RWPE2 (cell line): ENCODE measurements at regions not wholly inside any gene's neighbourhood (a gene's known extent, or its start where the extent isn't known, plus 50 kb on each side); places are given as distances from the start of the nearest gene placed in this dataset.
"Not testable (repeated sequence)": the region's sequence is repeated elsewhere in the genome, so short reads cannot be mapped to it uniquely, and the experiment has no call there.

Experiments used
- ATAC-seq: fragments of 200-7000 bp; cut with Tn5 transposase; 3 replicates; pipeline ENCODE4 v1.9.1; 2021; ENCODE audit warnings: low read depth
- DNase-seq: peaks from one replicate; pipeline ENCODE4 v3.0.0-alpha.2; 2020; ENCODE audit warnings: low spot score
- H3K27ac ChIP-seq: fragments of 450-650 bp; 2 replicates; pipeline ENCODE4 v1.5.1; 2017; ENCODE audit warnings: mild to moderate bottlenecking; ENCODE audit not compliant: poor library complexity, severe bottlenecking
- H3K27me3 ChIP-seq: fragments of 250-450 bp; sonication (Bioruptor Pico); 2 replicates; pipeline ENCODE4 v1.5.1; 2021; ENCODE audit warnings: mild to moderate bottlenecking, moderate library complexity; ENCODE audit not compliant: insufficient read depth, poor library complexity, severe bottlenecking
- H3K36me3 ChIP-seq: fragments of 250-450 bp; sonication (Bioruptor Pico); 2 replicates; pipeline ENCODE4 v1.5.1; 2020; ENCODE audit warnings: low read depth, mild to moderate bottlenecking, moderate library complexity
- H3K4me1 ChIP-seq: fragments of 250-450 bp; sonication (Bioruptor Pico); 2 replicates; pipeline ENCODE4 v1.5.1; 2021; ENCODE audit warnings: mild to moderate bottlenecking, moderate library complexity; ENCODE audit not compliant: insufficient read depth, poor library complexity, severe bottlenecking
- H3K4me3 ChIP-seq: fragments of 250-450 bp; sonication (Bioruptor Pico); 2 replicates; pipeline ENCODE4 v1.5.1; 2021; ENCODE audit warnings: mild to moderate bottlenecking, moderate library complexity; ENCODE audit not compliant: severe bottlenecking
- H3K9me3 ChIP-seq: fragments of 250-450 bp; sonication (Bioruptor Pico); 2 replicates; pipeline ENCODE4 v1.5.1; 2021; ENCODE audit warnings: mild to moderate bottlenecking, moderate library complexity; ENCODE audit not compliant: severe bottlenecking
- TF ChIP-seq, protein P1 (sequence below): fragments of 450-650 bp; IDR thresholded peaks from one replicate; pipeline ENCODE4 v1.5.1; 2017; ENCODE audit warnings: mild to moderate bottlenecking, moderate library complexity; ENCODE audit not compliant: poor library complexity, severe bottlenecking

DNA sequence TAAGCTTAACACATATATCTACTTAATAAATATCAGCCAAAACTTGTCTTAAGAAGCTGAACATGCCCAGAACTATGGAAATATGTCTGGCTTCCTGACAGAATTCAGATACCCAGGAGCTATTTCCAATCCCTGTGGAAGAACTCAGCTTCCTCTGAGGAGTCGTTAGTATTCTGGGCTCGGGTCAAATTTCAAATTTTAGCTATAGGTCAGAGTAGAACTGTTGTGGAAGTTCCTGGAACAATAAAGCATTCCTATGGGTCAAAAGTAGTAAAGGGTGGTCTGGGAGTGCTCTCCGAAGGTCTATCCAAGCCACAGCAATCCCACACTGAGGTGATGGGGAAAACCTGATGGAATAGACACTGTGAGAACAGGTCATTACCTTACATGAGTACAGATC is 342.7 kb upstream of the CHST9 start:
- TF ChIP-seq, protein P1, sequence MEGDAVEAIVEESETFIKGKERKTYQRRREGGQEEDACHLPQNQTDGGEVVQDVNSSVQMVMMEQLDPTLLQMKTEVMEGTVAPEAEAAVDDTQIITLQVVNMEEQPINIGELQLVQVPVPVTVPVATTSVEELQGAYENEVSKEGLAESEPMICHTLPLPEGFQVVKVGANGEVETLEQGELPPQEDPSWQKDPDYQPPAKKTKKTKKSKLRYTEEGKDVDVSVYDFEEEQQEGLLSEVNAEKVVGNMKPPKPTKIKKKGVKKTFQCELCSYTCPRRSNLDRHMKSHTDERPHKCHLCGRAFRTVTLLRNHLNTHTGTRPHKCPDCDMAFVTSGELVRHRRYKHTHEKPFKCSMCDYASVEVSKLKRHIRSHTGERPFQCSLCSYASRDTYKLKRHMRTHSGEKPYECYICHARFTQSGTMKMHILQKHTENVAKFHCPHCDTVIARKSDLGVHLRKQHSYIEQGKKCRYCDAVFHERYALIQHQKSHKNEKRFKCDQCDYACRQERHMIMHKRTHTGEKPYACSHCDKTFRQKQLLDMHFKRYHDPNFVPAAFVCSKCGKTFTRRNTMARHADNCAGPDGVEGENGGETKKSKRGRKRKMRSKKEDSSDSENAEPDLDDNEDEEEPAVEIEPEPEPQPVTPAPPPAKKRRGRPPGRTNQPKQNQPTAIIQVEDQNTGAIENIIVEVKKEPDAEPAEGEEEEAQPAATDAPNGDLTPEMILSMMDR: no peak
- Histone ChIP-seq H3K4me3 (no peak overlapping the region), H3K4me1 (no peaks in the 10 kb centered on the region), H3K9me3 (no peaks in the 10 kb centered on the region), H3K36me3 (no peaks in the 10 kb centered on the region), H3K27ac (no peak overlapping the region), H3K27me3 (no peaks in the 10 kb centered on the region)
- DNase-seq: no peak
- ATAC-seq: no peak

DNA sequence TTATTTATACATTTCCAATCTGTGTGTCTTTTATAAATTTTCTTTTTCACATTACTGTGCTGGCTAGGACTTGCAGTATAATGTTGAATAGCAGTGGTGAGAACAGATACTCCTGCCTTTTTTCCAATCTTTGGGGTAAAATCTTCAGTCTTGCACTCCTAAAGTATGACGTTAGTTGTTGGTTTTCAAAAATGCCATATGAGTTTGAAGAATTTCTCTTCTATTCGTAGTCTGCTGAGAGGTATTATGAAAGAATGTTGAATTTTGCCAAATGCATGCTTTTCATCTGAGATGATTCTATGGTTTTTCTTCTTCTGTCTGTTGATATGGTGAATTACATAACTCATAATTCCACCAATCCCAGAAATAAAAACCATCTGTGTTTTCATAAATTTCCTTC is 335.3 kb upstream of the CHST9 start:
- Histone ChIP-seq H3K27ac (no peak overlapping the region), H3K9me3 (no peaks in the 10 kb centered on the region), H3K27me3 (no peaks in the 10 kb centered on the region), H3K36me3 (no peaks in the 10 kb centered on the region), H3K4me3 (no peak overlapping the region), H3K4me1 (no peaks in the 10 kb centered on the region)
- DNase-seq: no peak
- TF ChIP-seq, protein P1: no peak
- ATAC-seq: no peak

DNA sequence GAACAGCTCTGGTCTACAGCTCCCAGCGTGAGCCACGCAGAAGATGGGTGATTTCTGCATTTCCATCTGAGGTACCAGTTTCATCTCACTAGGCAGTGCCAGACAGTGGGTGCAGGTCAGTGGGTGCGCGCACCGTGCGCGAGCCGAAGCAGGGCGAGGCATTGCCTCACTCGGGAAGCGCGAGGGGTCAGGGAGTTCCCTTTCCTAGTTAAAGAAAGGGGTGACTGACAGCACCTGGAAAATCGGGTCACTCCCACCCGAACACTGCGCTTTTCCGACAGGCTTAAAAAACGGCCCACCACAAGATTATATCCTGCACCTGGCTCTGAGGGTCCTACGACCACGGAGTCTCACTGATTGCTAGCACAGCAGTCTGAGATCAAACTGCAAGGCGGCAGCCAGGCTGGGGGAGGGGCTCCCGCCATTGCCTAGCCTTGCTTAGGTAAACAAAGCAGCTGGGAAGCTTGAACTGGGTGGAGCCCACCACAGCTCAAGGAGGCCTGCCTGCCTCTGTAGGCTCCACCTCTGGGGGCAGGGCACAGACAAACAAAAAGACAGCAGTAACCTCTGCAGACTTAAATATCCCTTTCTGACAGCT is 325.0 kb upstream of the CHST9 start:
- H3K27ac ChIP-seq, ATAC-seq, H3K4me3 ChIP-seq, H3K4me1 ChIP-seq, DNase-seq, H3K27me3 ChIP-seq, H3K9me3 ChIP-seq, H3K36me3 ChIP-seq: not testable (repeated sequence)

DNA sequence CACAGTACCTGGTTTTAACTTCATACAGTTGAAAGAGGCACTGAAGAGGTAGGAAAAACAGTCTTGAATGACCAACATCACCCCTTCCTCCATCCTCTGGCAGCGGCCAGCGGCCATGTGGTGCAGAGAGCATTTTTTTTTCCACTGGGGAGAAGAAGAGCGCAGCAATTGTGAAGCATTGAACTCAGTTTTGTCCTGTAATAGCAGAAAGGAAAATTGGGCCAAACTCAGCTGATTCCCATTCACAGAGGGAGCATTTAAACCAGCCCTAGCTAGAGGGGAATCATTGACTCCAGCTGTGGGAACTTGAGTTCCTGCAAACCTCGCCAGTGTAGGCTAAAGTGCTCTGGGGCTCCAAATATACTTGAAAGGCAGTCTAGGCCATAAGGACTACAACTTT is 316.6 kb upstream of the CHST9 start:
- H3K4me1 ChIP-seq: no peaks in the 10 kb centered on the region
- peaks cover 2% of the 10 kb centered on the region for H3K9me3 ChIP-seq
- TF ChIP-seq, protein P1: no peak
- no peak overlapping the region for H3K27ac ChIP-seq
- no peak overlapping the region for H3K4me3 ChIP-seq
- DNase-seq (no peak), ATAC-seq (no peak)
- no peaks in the 10 kb centered on the region for H3K27me3 ChIP-seq
- H3K36me3 ChIP-seq: no peaks in the 10 kb centered on the region

DNA sequence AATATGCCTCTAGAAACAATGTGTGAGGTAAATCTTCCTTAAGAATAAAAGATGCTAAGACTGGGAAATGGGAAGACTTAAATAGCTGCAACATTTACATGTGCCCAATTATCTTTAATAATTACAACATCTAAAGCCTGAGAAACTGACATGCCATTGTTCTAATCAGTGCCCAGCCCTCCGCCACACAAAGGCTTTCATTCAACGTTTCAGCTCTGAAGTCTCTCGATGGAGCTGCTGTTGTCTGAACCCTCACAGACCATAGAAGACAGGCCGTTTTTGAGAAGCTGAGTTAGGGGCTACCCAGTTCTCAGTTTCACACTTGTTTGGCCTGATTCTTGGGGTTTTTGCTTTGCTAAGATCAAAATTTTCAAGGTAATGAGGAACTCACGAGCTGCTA is 315.4 kb upstream of the CHST9 start:
- Histone ChIP-seq H3K4me1 (no peaks in the 10 kb centered on the region), H3K27me3 (no peaks in the 10 kb centered on the region), H3K4me3 (no peak overlapping the region), H3K36me3 (no peaks in the 10 kb centered on the region), H3K27ac (no peak overlapping the region), H3K9me3 (peaks cover 2% of the 10 kb centered on the region)
- DNase-seq: no peak
- no peak for ATAC-seq
- TF ChIP-seq, protein P1: no peak
